WTC11 (cell line): ENCODE measurements at regions not wholly inside any gene's neighbourhood (a gene's known extent, or its start where the extent isn't known, plus 50 kb on each side); places are given as distances from the start of the nearest gene placed in this dataset.

Source experiments
- ATAC-seq: fragments of 200-7000 bp; cut with Tn5 transposase; 2 replicates; pipeline ENCODE4 v1.10.0; 2021; ENCODE audit warnings: mild to moderate bottlenecking, moderate library complexity
- CTCF ChIA-PET: fragments of 300-600 bp; sonication (Branson Sonifier 250); formaldehyde crosslinking; loops from one replicate; lab custom pipeline; 2021; ENCODE audit warnings: antibody characterized with exemption; lab: Charles Lee
- POLR2A ChIA-PET: fragments of 350-600 bp; sonication (Branson Sonifier 250); formaldehyde crosslinking; loops from one replicate; lab custom pipeline; 2021; ENCODE audit warnings: antibody characterized with exemption; lab: Charles Lee
- DNase-seq: peaks from one replicate; pipeline ENCODE4 v3.0.0; 2021; ENCODE audit warnings: low spot score
- H3K27ac Mint-ChIP-seq: 2 replicates; pipeline ENCODE4 v1.8.0; 2021; ENCODE audit warnings: mixed read lengths
- H3K27me3 Mint-ChIP-seq: 2 replicates; pipeline ENCODE4 v1.8.0; 2021; ENCODE audit warnings: low read depth, mild to moderate bottlenecking, moderate library complexity, mixed read lengths
- H3K36me3 Mint-ChIP-seq: 2 replicates; pipeline ENCODE4 v1.8.0; 2021; ENCODE audit warnings: mixed read lengths
- H3K4me1 Mint-ChIP-seq: 2 replicates; pipeline ENCODE4 v1.8.0; 2022; ENCODE audit warnings: mixed read lengths
- H3K4me3 Mint-ChIP-seq: 2 replicates; pipeline ENCODE4 v1.8.0; 2021; ENCODE audit warnings: mild to moderate bottlenecking, moderate library complexity, mixed read lengths
- H3K9me3 Mint-ChIP-seq: 2 replicates; pipeline ENCODE4 v1.8.0; 2021; ENCODE audit warnings: mixed read lengths
- CBFB ChIP-seq: sonication (generic); formaldehyde crosslinking; IDR thresholded peaks from 2 replicates; pipeline ENCODE4 v1.8.1; 2022; ENCODE audit warnings: mild to moderate bottlenecking, low read depth, missing genetic modification reagents
- ESRRA ChIP-seq: sonication (generic); formaldehyde crosslinking; IDR thresholded peaks from 2 replicates; pipeline ENCODE4 v1.8.1; 2022; ENCODE audit warnings: mild to moderate bottlenecking, missing genetic modification reagents, borderline replicate concordance
- ETV6 ChIP-seq: sonication (generic); formaldehyde crosslinking; IDR thresholded peaks from 2 replicates; pipeline ENCODE4 v1.8.1; 2022; ENCODE audit warnings: mild to moderate bottlenecking, missing genetic modification reagents
- GABPB1 ChIP-seq: sonication (generic); formaldehyde crosslinking; IDR thresholded peaks from 2 replicates; pipeline ENCODE4 v1.8.1; 2023; ENCODE audit warnings: mild to moderate bottlenecking, missing genetic modification reagents
- NFE2L1 ChIP-seq: sonication (generic); formaldehyde crosslinking; IDR thresholded peaks from 2 replicates; pipeline ENCODE4 v1.8.1; 2023; ENCODE audit warnings: missing genetic modification reagents
- NR2C2 ChIP-seq: sonication (generic); formaldehyde crosslinking; IDR thresholded peaks from 2 replicates; pipeline ENCODE4 v1.8.0; 2022; ENCODE audit warnings: mild to moderate bottlenecking, missing genetic modification reagents
- SMAD3 ChIP-seq: sonication (generic); formaldehyde crosslinking; IDR thresholded peaks from 2 replicates; pipeline ENCODE4 v1.8.0; 2022; ENCODE audit warnings: missing genetic modification reagents, mild to moderate bottlenecking, borderline replicate concordance
- SMAD4 ChIP-seq: sonication (generic); formaldehyde crosslinking; IDR thresholded peaks from 2 replicates; pipeline ENCODE4 v1.8.0; 2022; ENCODE audit warnings: mild to moderate bottlenecking, missing genetic modification reagents
- SOX15 ChIP-seq: fragments of 250-450 bp; sonication (Bioruptor Pico); IDR thresholded peaks from 2 replicates; pipeline ENCODE4 v1.9.0; 2021; ENCODE audit warnings: mild to moderate bottlenecking
- ZNF121 ChIP-seq: sonication (generic); formaldehyde crosslinking; IDR thresholded peaks from 2 replicates; pipeline ENCODE4 v1.8.0; 2023; ENCODE audit warnings: missing genetic modification reagents
- ZNF138 ChIP-seq: sonication (generic); formaldehyde crosslinking; conservative IDR thresholded peaks from 2 replicates; pipeline ENCODE4 v1.8.1; 2022; ENCODE audit warnings: mild to moderate bottlenecking, moderate library complexity, missing genetic modification reagents
- ZNF232 ChIP-seq: sonication (generic); formaldehyde crosslinking; IDR thresholded peaks from 2 replicates; pipeline ENCODE4 v1.8.0; 2022; ENCODE audit warnings: mild to moderate bottlenecking, missing genetic modification reagents
- TF ChIP-seq, protein P1 (sequence below): sonication (generic); formaldehyde crosslinking; IDR thresholded peaks from 2 replicates; pipeline ENCODE4 v1.8.0; 2022; ENCODE audit warnings: missing genetic modification reagents
- TF ChIP-seq, protein P2 (sequence below): fragments of 250-450 bp; sonication (Bioruptor Pico); conservative IDR thresholded peaks from 2 replicates; pipeline ENCODE4 v1.9.0; 2021; ENCODE audit warnings: mild to moderate bottlenecking
- TF ChIP-seq, protein P3 (sequence below): sonication (generic); formaldehyde crosslinking; IDR thresholded peaks from 2 replicates; pipeline ENCODE4 v1.8.1; 2023; ENCODE audit warnings: mild to moderate bottlenecking, missing genetic modification reagents, moderate library complexity
- TF ChIP-seq, protein P4 (sequence below): sonication (generic); formaldehyde crosslinking; IDR thresholded peaks from 2 replicates; pipeline ENCODE4 v1.8.0; 2023; ENCODE audit warnings: missing genetic modification reagents
- TF ChIP-seq, protein P5 (sequence below): sonication (generic); formaldehyde crosslinking; IDR thresholded peaks from 2 replicates; pipeline ENCODE4 v1.8.0; 2023; ENCODE audit warnings: missing genetic modification reagents, mild to moderate bottlenecking, borderline replicate concordance

DNA sequence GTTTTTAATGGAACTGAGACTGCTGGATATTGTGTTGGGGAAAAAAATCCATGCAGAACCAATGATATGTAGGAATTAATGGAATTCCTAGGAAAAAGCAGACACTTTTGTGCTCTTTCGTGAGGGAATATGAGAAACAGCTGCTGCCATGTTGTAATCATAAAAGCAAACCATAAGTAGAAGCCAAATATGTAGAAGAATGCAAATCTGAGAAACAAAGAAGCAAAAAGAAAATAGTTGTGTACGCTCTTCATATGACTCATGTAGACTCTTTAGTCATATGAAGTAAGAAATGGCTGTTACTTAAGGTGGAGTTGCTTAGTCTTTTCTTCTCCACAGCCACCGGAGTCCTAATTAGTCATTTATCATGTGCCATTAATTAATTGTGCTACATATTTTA, 298.6 kb upstream of the ZNF717 start (continued):
- TF ChIP-seq, protein P1, sequence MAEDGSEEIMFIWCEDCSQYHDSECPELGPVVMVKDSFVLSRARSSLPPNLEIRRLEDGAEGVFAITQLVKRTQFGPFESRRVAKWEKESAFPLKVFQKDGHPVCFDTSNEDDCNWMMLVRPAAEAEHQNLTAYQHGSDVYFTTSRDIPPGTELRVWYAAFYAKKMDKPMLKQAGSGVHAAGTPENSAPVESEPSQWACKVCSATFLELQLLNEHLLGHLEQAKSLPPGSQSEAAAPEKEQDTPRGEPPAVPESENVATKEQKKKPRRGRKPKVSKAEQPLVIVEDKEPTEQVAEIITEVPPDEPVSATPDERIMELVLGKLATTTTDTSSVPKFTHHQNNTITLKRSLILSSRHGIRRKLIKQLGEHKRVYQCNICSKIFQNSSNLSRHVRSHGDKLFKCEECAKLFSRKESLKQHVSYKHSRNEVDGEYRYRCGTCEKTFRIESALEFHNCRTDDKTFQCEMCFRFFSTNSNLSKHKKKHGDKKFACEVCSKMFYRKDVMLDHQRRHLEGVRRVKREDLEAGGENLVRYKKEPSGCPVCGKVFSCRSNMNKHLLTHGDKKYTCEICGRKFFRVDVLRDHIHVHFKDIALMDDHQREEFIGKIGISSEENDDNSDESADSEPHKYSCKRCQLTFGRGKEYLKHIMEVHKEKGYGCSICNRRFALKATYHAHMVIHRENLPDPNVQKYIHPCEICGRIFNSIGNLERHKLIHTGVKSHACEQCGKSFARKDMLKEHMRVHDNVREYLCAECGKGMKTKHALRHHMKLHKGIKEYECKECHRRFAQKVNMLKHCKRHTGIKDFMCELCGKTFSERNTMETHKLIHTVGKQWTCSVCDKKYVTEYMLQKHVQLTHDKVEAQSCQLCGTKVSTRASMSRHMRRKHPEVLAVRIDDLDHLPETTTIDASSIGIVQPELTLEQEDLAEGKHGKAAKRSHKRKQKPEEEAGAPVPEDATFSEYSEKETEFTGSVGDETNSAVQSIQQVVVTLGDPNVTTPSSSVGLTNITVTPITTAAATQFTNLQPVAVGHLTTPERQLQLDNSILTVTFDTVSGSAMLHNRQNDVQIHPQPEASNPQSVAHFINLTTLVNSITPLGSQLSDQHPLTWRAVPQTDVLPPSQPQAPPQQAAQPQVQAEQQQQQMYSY (CRISPR knock-in tag), result no peak

DNA sequence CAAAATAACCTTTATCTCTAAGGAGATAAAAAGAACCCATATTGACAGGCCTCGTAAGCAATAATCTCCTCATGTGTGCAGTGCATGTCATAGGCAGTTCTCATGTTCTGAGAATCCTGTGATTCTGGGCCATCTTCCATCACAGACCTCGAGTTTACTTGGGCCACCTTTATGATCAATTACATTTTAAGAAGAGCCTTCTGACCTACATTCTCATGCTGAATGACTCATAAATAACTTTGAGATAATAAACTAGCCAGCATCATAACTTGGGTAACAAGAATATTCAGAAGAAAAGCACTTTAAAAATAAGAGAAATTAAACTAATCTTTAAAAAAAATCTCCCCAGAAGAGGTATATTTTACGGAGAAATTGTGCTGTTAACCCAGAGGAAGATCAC, 310.7 kb upstream of the ZNF717 start:
- no peak overlapping the region for H3K27ac Mint-ChIP-seq
- POLR2A ChIA-PET, result no interaction called here
- H3K4me3 Mint-ChIP-seq, result no peak overlapping the region
- TF ChIP-seq CBFB (CRISPR knock-in tag), result no peak
- no peak for TF ChIP-seq ETV6
- TF ChIP-seq SOX15 (CRISPR knock-in tag), result no peak
- TF ChIP-seq, protein P2, sequence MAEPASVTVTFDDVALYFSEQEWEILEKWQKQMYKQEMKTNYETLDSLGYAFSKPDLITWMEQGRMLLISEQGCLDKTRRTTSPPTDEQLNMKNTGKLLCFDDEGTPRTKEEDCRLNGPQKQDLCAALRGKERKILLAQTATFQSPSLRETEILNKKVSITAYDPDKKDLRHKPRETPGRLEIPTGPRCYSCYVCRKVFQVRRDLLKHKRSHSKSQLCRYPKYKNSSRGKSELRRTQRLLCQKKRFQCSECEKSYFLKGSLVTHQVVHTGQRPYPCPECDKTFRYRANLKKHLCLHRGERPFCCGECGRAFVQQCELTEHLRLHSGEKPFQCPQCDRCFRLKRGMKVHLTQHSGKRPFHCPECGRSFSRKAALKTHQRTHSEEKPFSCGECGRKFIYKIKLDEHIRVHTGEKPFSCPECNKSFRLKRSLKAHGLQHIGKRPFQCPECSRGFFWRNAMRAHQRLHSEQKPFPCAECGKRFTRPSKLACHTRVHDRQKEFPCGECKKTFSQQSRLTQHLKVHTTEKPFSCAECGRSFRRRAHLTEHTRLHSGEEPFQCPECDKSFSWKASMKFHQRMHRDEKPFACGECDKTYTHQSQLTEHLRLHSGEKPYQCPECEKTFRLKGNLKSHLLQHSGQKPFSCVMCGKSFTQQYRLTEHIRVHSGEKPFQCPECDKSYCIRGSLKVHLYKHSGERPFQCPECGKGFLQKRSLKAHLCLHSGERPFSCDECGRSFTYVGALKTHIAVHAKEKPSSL, result no peak
- no peak for TF ChIP-seq SMAD4 (CRISPR knock-in tag)
- TF ChIP-seq, protein P1 (CRISPR knock-in tag), result no peak
- peaks cover 3% of the 10 kb centered on the region for H3K9me3 Mint-ChIP-seq
- CTCF ChIA-PET, result no interaction called here
- H3K36me3 Mint-ChIP-seq, result peaks cover 3% of the 10 kb centered on the region
- no peaks in the 10 kb centered on the region for H3K27me3 Mint-ChIP-seq
- DNase-seq, result no peak
- ATAC-seq, result no peak
- peaks cover 58% of the 10 kb centered on the region for H3K4me1 Mint-ChIP-seq

DNA sequence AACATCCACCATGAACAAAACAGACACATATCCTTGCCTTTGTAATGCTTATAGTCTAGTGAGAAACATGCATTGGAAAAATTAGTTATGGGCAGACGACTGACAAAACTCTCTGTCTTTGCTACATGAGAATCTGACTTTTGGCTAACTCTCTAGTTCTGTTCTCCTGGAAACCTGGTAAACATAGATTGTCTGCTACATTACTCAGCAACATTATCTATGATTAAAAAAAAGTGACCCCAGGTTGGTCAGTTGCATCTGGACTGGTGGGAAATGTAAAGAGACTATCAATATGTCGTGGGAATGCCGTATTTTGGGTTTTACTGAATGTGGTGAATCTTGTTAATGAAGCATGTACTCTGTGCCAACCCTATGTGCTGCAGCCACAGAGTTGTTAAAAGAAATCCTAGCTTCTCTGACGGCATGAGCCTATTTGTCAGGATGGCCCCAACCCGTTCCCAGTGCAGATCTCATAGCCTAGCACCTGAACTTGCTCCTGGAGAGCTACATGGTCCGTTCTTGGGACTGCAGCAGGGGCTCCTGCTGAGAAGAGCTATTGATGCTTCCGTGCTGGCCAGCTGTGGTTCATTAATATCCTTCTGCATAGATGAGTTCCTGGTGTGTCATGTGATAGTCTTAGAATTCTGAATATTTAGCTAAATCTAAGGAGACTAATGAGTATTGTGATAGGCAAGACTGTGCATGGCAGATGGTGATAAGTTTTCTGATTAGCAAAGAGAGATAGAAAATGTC, 311.7 kb upstream of the ZNF717 start:
- Mint-ChIP-seq H3K4me3 (no peak overlapping the region), H3K9me3 (peaks cover 5% of the 10 kb centered on the region), H3K27ac (peak overlapping the region; percentile 16; the same call in 1 of the 2 replicates), H3K27me3 (no peaks in the 10 kb centered on the region), H3K4me1 (peaks cover 54% of the 10 kb centered on the region), H3K36me3 (peaks cover 5% of the 10 kb centered on the region)
- ChIA-PET CTCF (interaction anchor here (0.6 kb wide), 1 partner anchor 517 kb away, joined by 3 read pairs; no protein-coding TSS in a partner anchor), POLR2A (no interaction called here)
- DNase-seq (no peak), ATAC-seq (peak; percentile 60)
- TF ChIP-seq NFE2L1 (no peak), ZNF121 (CRISPR knock-in tag) (no peak), ESRRA (CRISPR knock-in tag) (no peak), ZNF232 (no peak), GABPB1 (CRISPR knock-in tag) (no peak), ZNF138 (CRISPR knock-in tag) (no peak), SMAD3 (CRISPR knock-in tag) (no peak), NR2C2 (CRISPR knock-in tag) (no peak)
- TF ChIP-seq, protein P3, sequence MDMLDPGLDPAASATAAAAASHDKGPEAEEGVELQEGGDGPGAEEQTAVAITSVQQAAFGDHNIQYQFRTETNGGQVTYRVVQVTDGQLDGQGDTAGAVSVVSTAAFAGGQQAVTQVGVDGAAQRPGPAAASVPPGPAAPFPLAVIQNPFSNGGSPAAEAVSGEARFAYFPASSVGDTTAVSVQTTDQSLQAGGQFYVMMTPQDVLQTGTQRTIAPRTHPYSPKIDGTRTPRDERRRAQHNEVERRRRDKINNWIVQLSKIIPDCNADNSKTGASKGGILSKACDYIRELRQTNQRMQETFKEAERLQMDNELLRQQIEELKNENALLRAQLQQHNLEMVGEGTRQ (CRISPR knock-in tag), result no peak
- TF ChIP-seq, protein P4, sequence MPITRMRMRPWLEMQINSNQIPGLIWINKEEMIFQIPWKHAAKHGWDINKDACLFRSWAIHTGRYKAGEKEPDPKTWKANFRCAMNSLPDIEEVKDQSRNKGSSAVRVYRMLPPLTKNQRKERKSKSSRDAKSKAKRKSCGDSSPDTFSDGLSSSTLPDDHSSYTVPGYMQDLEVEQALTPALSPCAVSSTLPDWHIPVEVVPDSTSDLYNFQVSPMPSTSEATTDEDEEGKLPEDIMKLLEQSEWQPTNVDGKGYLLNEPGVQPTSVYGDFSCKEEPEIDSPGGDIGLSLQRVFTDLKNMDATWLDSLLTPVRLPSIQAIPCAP (CRISPR knock-in tag), result no peak
- TF ChIP-seq, protein P5, sequence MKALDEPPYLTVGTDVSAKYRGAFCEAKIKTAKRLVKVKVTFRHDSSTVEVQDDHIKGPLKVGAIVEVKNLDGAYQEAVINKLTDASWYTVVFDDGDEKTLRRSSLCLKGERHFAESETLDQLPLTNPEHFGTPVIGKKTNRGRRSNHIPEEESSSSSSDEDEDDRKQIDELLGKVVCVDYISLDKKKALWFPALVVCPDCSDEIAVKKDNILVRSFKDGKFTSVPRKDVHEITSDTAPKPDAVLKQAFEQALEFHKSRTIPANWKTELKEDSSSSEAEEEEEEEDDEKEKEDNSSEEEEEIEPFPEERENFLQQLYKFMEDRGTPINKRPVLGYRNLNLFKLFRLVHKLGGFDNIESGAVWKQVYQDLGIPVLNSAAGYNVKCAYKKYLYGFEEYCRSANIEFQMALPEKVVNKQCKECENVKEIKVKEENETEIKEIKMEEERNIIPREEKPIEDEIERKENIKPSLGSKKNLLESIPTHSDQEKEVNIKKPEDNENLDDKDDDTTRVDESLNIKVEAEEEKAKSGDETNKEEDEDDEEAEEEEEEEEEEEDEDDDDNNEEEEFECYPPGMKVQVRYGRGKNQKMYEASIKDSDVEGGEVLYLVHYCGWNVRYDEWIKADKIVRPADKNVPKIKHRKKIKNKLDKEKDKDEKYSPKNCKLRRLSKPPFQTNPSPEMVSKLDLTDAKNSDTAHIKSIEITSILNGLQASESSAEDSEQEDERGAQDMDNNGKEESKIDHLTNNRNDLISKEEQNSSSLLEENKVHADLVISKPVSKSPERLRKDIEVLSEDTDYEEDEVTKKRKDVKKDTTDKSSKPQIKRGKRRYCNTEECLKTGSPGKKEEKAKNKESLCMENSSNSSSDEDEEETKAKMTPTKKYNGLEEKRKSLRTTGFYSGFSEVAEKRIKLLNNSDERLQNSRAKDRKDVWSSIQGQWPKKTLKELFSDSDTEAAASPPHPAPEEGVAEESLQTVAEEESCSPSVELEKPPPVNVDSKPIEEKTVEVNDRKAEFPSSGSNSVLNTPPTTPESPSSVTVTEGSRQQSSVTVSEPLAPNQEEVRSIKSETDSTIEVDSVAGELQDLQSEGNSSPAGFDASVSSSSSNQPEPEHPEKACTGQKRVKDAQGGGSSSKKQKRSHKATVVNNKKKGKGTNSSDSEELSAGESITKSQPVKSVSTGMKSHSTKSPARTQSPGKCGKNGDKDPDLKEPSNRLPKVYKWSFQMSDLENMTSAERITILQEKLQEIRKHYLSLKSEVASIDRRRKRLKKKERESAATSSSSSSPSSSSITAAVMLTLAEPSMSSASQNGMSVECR, result no peak
